Osteocyte (in vitro differentiated cells): ENCODE measurements at regions not wholly inside any gene's neighbourhood (a gene's known extent, or its start where the extent isn't known, plus 50 kb on each side); places are given as distances from the start of the nearest gene placed in this dataset.

Experiments used
- DNase-seq: peaks from one replicate; pipeline ENCODE4 v3.0.0; 2021; ENCODE audit warnings: mixed read lengths; ENCODE audit not compliant: unreplicated experiment; ENCODE audit errors: extremely low spot score
- H3K27ac Mint-ChIP-seq: one replicate; pipeline ENCODE4 v1.8.0; 2021; ENCODE audit warnings: mild to moderate bottlenecking, mixed read lengths; ENCODE audit not compliant: unreplicated experiment
- H3K27me3 Mint-ChIP-seq: one replicate; pipeline ENCODE4 v1.8.0; 2021; ENCODE audit warnings: mixed read lengths; ENCODE audit not compliant: unreplicated experiment
- H3K36me3 Mint-ChIP-seq: one replicate; pipeline ENCODE4 v1.8.0; 2021; ENCODE audit warnings: mixed read lengths; ENCODE audit not compliant: unreplicated experiment
- H3K4me1 Mint-ChIP-seq: one replicate; pipeline ENCODE4 v1.8.0; 2021; ENCODE audit warnings: mixed read lengths; ENCODE audit not compliant: unreplicated experiment
- H3K4me3 Mint-ChIP-seq: one replicate; pipeline ENCODE4 v1.8.0; 2021; ENCODE audit warnings: mild to moderate bottlenecking, moderate library complexity, mixed read lengths; ENCODE audit not compliant: unreplicated experiment
- H3K9me3 Mint-ChIP-seq: one replicate; pipeline ENCODE4 v1.8.0; 2021; ENCODE audit warnings: mixed read lengths; ENCODE audit not compliant: unreplicated experiment
- CTCF ChIP-seq: fragments of 200-600 bp; sonication (generic); IDR thresholded peaks from 2 replicates; pipeline ENCODE4 v1.5.0; 2021; ENCODE audit warnings: antibody characterized with exemption, mild to moderate bottlenecking, moderate library complexity

- no peak overlapping the region for H3K27ac Mint-ChIP-seq
- H3K27me3 Mint-ChIP-seq, result no peaks in the 10 kb centered on the region
- no peaks in the 10 kb centered on the region for H3K4me1 Mint-ChIP-seq
- no peaks in the 10 kb centered on the region for H3K9me3 Mint-ChIP-seq
- no peak for TF ChIP-seq CTCF
- no peaks in the 10 kb centered on the region for H3K36me3 Mint-ChIP-seq
- H3K4me3 Mint-ChIP-seq, result no peak overlapping the region
- DNase-seq, result no peak
Observed at GRCh38 chr12:33588725-33589405, 149.2 kb upstream of the SYT10 start.

- no peak for TF ChIP-seq CTCF
Observed at GRCh38 chr12:33589576-33590114, 150.0 kb upstream of the SYT10 start.

GRCh38 chr12:33593753-33594152 is 154.1 kb upstream of the SYT10 start:
- DNase-seq, result no peak
- no peaks in the 10 kb centered on the region for H3K9me3 Mint-ChIP-seq

More at GRCh38 chr12:33589576-33590114, 150.0 kb upstream of the SYT10 start:
- H3K4me3 Mint-ChIP-seq, result no peak overlapping the region
- H3K9me3 Mint-ChIP-seq, result no peaks in the 10 kb centered on the region
- no peaks in the 10 kb centered on the region for H3K36me3 Mint-ChIP-seq
- DNase-seq, result no peak
- no peaks in the 10 kb centered on the region for H3K4me1 Mint-ChIP-seq
- no peaks in the 10 kb centered on the region for H3K27me3 Mint-ChIP-seq
- no peak overlapping the region for H3K27ac Mint-ChIP-seq

GRCh38 chr12:33596061-33596460 is 156.4 kb upstream of the SYT10 start:
- no peak overlapping the region for H3K27ac Mint-ChIP-seq

More at GRCh38 chr12:33593753-33594152, 154.1 kb upstream of the SYT10 start:
- no peak overlapping the region for H3K27ac Mint-ChIP-seq
- no peak overlapping the region for H3K4me3 Mint-ChIP-seq
- H3K4me1 Mint-ChIP-seq, result no peaks in the 10 kb centered on the region
- no peak for TF ChIP-seq CTCF
- H3K36me3 Mint-ChIP-seq, result no peaks in the 10 kb centered on the region
- H3K27me3 Mint-ChIP-seq, result no peaks in the 10 kb centered on the region

More at GRCh38 chr12:33596061-33596460, 156.4 kb upstream of the SYT10 start:
- no peak for DNase-seq
- Mint-ChIP-seq H3K9me3 (no peaks in the 10 kb centered on the region), H3K4me1 (no peaks in the 10 kb centered on the region), H3K4me3 (no peak overlapping the region), H3K36me3 (no peaks in the 10 kb centered on the region), H3K27me3 (no peaks in the 10 kb centered on the region)
- TF ChIP-seq CTCF, result no peak
